ENCODE measurements at regions not wholly inside any gene's neighbourhood (a gene's known extent, or its start where the extent isn't known, plus 50 kb on each side); places are given as distances from the start of the nearest gene placed in this dataset.

DNA sequence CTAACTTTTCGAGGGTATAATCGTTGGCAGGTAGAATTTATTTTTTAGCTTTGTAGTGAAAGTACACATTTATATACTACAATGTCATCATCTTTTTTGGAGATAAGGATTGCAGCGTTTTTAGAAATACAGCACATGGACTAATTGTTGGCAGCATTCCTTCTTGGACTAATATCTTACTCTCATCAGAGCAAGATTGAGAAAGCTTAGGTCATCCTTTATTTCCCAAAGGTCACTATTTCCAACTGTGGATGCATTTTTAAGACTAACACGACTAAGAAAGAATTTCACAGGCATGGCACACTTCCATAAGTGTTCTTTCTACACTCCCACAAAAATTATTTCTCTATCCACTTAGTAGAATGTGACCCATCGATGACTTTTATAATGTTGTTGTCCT lies 732.3 kb downstream of the NCAM2 start:
- TF ChIP-seq, protein P1, sequence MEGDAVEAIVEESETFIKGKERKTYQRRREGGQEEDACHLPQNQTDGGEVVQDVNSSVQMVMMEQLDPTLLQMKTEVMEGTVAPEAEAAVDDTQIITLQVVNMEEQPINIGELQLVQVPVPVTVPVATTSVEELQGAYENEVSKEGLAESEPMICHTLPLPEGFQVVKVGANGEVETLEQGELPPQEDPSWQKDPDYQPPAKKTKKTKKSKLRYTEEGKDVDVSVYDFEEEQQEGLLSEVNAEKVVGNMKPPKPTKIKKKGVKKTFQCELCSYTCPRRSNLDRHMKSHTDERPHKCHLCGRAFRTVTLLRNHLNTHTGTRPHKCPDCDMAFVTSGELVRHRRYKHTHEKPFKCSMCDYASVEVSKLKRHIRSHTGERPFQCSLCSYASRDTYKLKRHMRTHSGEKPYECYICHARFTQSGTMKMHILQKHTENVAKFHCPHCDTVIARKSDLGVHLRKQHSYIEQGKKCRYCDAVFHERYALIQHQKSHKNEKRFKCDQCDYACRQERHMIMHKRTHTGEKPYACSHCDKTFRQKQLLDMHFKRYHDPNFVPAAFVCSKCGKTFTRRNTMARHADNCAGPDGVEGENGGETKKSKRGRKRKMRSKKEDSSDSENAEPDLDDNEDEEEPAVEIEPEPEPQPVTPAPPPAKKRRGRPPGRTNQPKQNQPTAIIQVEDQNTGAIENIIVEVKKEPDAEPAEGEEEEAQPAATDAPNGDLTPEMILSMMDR (conservative IDR thresholded peaks at IDR 0.05 in 1 of 2, IDR thresholded peaks at IDR 0.05 in 1 of 2; ENCODE audit: extremely low read depth in 1 of 2, insufficient read depth in 1 of 2, low read depth in 1 of 2, low read length in 2 of 2) = no peak
- TF ChIP-seq EZH2 (IDR thresholded peaks at IDR 0.05; ENCODE audit: borderline replicate concordance, low read length) = no peak

Measured in mammary epithelial cell (primary cell).